ENCODE measurements at regions not wholly inside any gene's neighbourhood (a gene's known extent, or its start where the extent isn't known, plus 50 kb on each side); places are given as distances from the start of the nearest gene placed in this dataset.

GRCh38 chr12:27148373-27148772, 66.0 kb upstream of the C12orf71 start:
- TF ChIP-seq TEAD4 (IDR thresholded peaks at IDR 0.05) (no peak), FOXM1 (IDR thresholded peaks at IDR 0.05; ENCODE audit: borderline replicate concordance, low read depth) (no peak), CEBPB (IDR thresholded peaks at IDR 0.05) (no peak), EP300 (IDR thresholded peaks at IDR 0.05; ENCODE audit: borderline replicate concordance) (no peak), YY1 (IDR thresholded peaks at IDR 0.05; ENCODE audit: low read depth) (no peak), CREB1 (IDR thresholded peaks at IDR 0.05; ENCODE audit: low read depth) (no peak), RAD21 (IDR thresholded peaks at IDR 0.05; ENCODE audit: low read depth) (no peak), REST (IDR thresholded peaks at IDR 0.05; ENCODE audit: low read depth) (no peak), NFIC (IDR thresholded peaks at IDR 0.05) (no peak), ZBTB7A (IDR thresholded peaks at IDR 0.05; ENCODE audit: low read depth) (no peak), TCF12 (IDR thresholded peaks at IDR 0.05; ENCODE audit: low read depth) (no peak), EGR1 (IDR thresholded peaks at IDR 0.05) (no peak), TAF1 (IDR thresholded peaks at IDR 0.05; ENCODE audit: low read depth) (no peak), USF1 (IDR thresholded peaks at IDR 0.05) (no peak), MAX (IDR thresholded peaks at IDR 0.05) (no peak)

- no peak for TF ChIP-seq EP300 (IDR thresholded peaks at IDR 0.05; ENCODE audit: borderline replicate concordance)
- TF ChIP-seq YY1 (IDR thresholded peaks at IDR 0.05; ENCODE audit: low read depth), result no peak
- no peak for TF ChIP-seq TCF12 (IDR thresholded peaks at IDR 0.05; ENCODE audit: low read depth)
- no peak for TF ChIP-seq EGR1 (IDR thresholded peaks at IDR 0.05)
These were observed 66.4 kb upstream of the C12orf71 start for GRCh38 chr12:27148791-27149190.

GRCh38 chr12:27151479-27151878, 69.1 kb upstream of the C12orf71 start:
- TF ChIP-seq USF1 (IDR thresholded peaks at IDR 0.05) (no peak), TCF12 (IDR thresholded peaks at IDR 0.05; ENCODE audit: low read depth) (no peak), YY1 (IDR thresholded peaks at IDR 0.05; ENCODE audit: low read depth) (no peak), REST (IDR thresholded peaks at IDR 0.05; ENCODE audit: low read depth) (no peak), MAX (IDR thresholded peaks at IDR 0.05) (no peak), EGR1 (IDR thresholded peaks at IDR 0.05) (no peak), RAD21 (IDR thresholded peaks at IDR 0.05; ENCODE audit: low read depth) (no peak), ZBTB7A (IDR thresholded peaks at IDR 0.05; ENCODE audit: low read depth) (no peak), TAF1 (IDR thresholded peaks at IDR 0.05; ENCODE audit: low read depth) (no peak), CEBPB (IDR thresholded peaks at IDR 0.05) (no peak), NFIC (IDR thresholded peaks at IDR 0.05) (no peak), FOXM1 (IDR thresholded peaks at IDR 0.05; ENCODE audit: borderline replicate concordance, low read depth) (no peak), EP300 (IDR thresholded peaks at IDR 0.05; ENCODE audit: borderline replicate concordance) (no peak), CREB1 (IDR thresholded peaks at IDR 0.05; ENCODE audit: low read depth) (no peak), TEAD4 (IDR thresholded peaks at IDR 0.05) (no peak)

- no peak for TF ChIP-seq USF1 (IDR thresholded peaks at IDR 0.05)
- TF ChIP-seq CEBPB (IDR thresholded peaks at IDR 0.05), result no peak
- TF ChIP-seq REST (IDR thresholded peaks at IDR 0.05; ENCODE audit: low read depth), result no peak
- no peak for TF ChIP-seq RAD21 (IDR thresholded peaks at IDR 0.05; ENCODE audit: low read depth)
- TF ChIP-seq CREB1 (IDR thresholded peaks at IDR 0.05; ENCODE audit: low read depth), result no peak
- no peak for TF ChIP-seq EGR1 (IDR thresholded peaks at IDR 0.05)
- no peak for TF ChIP-seq TCF12 (IDR thresholded peaks at IDR 0.05; ENCODE audit: low read depth)
- TF ChIP-seq FOXM1 (IDR thresholded peaks at IDR 0.05; ENCODE audit: borderline replicate concordance, low read depth), result no peak
- TF ChIP-seq NFIC (IDR thresholded peaks at IDR 0.05), result no peak
- no peak for TF ChIP-seq TAF1 (IDR thresholded peaks at IDR 0.05; ENCODE audit: low read depth)
- no peak for TF ChIP-seq YY1 (IDR thresholded peaks at IDR 0.05; ENCODE audit: low read depth)
- no peak for TF ChIP-seq EP300 (IDR thresholded peaks at IDR 0.05; ENCODE audit: borderline replicate concordance)
- TF ChIP-seq MAX (IDR thresholded peaks at IDR 0.05), result no peak
- TF ChIP-seq TEAD4 (IDR thresholded peaks at IDR 0.05), result no peak
- TF ChIP-seq ZBTB7A (IDR thresholded peaks at IDR 0.05; ENCODE audit: low read depth), result no peak
These were observed 75.9 kb upstream of the C12orf71 start for GRCh38 chr12:27158297-27158696.
